ENCODE measurements at regions not wholly inside any gene's neighbourhood (a gene's known extent, or its start where the extent isn't known, plus 50 kb on each side); places are given as distances from the start of the nearest gene placed in this dataset.
"Not testable (repeated sequence)": the region's sequence is repeated elsewhere in the genome, so short reads cannot be mapped to it uniquely, and the experiment has no call there.

DNA sequence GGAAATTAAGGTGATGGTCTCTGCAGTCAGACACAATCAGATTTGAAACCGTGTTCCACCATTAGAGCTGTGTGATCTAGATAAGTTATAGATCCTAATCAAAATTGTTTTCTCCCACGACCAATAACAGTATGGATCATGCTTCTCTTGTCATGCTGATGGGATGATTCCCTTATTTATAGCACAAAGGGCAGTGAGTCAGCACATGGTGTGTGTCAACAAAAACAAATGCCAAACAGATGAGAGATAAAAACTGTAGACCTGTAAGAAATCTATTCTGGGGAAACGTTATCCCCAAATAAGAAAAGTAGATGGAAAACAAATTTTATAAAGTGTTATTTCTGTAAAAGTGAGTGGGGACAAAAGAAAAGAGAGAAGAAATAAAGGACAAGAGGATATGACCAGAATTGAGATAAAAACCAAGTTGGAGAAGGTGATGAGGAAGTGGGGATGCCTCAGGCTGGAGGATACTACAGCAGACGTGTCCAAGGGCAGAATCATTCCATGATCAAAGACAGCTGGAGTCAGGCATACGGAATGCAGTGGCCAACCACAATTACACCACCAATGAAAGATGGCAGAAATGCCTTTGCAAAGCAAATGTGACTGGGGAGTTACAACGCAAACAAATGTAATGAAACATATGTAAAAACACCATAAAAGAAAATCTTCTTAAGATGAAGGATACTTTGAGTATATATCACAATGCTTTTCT is 377.8 kb upstream of the PRKX start:
- no peak for DNase-seq (ENCODE audit: low spot score)

DNA sequence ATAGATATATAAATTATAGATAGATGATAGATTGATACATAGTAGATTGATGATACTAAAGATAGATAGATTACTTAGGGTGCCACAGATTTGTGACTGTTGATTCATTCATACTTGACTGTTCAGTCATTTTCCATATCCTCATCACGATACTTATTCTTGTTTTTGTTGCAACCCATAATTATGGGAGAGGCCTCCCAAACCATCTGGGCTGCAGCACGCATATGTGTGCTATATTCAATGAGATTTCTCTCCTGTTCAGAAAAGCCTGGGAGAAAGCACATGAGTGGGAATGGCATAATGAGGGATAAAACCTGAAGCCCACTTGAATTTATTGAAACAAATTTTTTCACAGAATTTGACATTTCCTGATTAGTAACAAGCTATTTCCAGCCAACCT is 346.4 kb upstream of the PRKX start:
- no peak for DNase-seq (ENCODE audit: low spot score)

DNA sequence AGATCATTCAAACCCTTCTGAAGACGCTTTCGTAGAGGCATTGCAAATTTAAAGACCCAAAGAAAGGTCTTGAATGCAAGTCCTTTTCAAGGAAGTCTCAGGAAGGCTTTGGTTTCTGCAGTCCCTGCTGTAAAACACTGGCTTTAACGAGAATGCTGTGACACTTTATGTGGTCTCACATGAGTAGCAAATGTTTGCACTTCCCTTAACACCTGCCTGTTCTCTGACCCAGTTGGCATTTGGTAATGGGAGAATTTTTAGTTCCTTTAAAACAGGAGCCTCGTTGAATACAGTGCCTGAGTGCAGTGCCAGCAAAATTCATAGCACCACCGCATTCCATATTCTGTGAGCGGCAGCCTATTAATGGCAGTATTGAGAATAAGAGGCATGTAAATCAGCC is 330.5 kb upstream of the PRKX start:
- no peak for DNase-seq (ENCODE audit: low spot score)

DNA sequence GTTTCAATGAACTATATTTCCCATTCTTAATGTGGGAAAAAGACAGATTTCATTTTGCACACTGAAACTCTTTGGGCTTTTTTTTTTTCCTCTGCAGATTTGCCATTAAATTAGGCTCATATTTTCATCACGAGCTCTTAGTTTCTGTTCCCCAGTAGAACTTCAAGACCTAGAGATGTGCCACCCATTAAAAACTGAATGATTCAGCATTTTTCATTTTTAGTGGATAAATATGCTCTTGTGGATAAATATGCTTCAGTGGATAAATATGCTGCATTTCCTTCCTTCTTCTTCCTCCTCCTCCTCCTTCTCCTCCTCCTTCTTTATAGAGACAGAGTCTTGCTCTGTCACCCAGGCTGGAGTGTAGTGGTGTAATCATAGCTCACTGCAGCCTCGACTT is 322.4 kb upstream of the PRKX start:
- DNase-seq (ENCODE audit: low spot score) = no peak

DNA sequence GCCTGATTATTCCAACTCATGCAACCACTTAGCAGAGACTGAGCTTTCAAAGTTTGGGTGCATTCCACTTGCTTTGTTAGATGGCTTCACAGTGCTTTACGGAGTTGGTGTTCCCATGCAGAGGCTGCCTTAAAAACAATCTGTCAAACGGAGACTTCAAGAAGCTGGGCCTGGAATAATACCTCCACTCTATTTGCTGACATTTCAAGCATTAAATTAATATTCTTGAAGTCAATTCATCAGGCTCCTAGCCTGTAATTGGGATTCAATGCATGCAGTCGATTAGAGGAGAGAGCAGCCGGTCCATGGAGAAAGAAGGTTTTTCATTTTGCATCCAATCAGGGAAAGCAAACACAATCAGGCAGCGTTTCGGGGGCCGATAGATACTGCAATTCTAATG is 314.7 kb upstream of the PRKX start:
- DNase-seq (ENCODE audit: low spot score) = no peak

DNA sequence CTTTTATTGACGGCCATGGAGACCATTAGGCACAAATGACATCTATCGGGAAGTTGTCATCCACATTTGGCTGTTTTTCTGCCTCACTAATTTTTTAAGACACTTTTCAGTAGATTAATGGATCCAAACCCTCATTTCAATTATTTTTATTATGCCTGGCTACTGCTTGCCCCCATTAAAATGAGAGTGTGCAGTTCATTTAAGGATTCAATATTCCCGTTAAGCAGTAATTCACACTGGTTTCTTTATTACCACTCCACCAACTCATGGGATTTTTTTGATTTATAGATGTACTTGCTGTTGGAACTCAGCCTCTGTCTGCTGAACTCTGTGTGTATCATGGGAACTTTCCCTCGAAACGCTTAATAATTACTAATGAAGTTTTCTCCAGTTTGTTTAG is 291.8 kb upstream of the PRKX start:
- no peak for DNase-seq (ENCODE audit: low spot score)

DNA sequence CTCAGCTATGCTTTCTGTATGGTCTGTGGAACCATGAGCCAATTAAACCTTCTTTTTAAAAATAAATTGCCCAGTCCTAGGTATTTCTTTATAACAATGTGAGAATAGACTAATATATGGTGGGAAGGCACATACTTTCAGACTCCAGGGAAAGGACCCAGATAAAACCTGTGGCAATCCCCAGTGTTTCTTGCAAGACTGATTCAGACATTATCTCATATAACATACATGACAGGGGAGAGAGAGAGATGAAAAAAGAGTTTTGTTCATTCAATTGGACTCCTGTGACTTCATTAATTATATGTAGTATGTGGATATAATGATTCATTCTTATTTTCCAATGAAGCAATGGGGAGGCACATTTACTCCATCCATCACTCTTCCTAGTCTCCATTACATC is 291.4 kb upstream of the PRKX start:
- DNase-seq (ENCODE audit: low spot score) = no peak

DNA sequence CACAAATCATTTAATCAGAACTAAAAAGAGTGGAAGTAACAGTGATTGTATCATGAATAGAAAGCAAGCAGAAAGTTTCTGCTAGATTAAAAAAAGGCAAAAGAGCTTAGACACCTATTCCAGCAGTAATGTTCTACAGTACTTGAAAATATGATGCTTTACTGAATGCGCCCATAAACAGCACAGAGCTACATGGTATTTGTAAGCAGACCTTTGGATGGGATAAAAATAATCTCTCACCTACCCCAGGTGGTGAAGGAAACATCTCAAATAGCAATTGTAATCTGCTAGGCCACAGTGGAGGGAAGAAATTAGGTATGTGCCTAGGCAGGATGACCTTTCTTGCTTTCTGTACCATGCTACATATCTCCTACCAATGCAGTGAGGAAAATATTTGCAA is 280.9 kb upstream of the PRKX start:
- DNase-seq (ENCODE audit: low spot score) = no peak

DNA sequence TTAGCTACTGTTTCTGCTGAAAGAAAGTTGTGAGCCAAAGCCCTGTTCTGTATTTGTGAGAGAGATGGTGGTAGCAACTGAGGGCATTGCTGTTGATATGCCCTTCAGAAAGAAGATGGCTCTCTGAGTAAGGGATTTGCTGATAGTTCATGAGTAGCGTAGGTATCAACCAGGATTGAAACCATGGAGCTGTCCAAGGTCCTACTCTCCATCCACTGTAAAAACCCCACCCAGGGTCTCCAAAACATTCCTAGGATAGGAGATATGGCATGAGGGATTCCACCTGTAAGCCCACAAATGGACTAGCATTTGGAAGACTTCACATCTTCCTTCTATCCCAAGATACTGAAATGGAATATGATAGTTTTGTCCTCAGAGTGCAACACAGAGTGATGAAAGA is 277.1 kb upstream of the PRKX start:
- no peak for DNase-seq (ENCODE audit: low spot score)

DNA sequence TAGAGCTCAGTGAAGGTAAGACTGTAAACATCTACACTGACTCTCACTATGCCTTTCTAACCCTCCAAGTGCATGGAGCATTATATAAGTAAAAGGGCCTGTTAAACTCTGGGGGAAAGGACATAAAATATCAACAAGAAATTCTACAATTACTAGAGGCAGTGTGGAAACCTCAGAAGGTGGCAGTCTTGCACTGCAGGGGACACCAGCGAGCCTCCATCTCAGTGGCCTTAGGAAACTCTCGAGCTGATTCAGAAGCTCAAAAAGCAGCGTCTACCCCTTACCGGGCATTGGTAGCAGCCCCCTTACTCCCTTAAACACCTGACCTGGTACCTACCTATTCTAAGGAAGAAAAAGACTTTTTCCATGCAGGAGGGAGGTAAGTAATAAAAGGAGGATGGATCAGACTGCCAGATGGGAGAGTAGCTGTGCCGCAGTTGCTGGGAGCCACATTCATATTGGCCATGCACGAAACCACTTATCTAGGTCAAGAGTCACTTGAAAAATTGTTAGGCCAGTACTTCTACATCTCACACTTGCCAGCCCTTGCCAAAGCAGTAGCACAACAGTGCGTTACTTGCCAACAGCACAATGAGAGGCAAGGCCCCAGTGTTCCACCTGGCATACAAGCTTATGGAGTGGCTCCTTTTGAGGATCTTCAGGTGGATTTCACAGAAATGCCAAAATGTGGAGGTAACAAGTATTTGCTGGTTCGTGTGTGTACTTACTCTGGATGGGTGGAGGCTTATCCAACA is 258.8 kb upstream of the PRKX start:
- DNase-seq (ENCODE audit: low spot score) = not testable (repeated sequence)

DNA sequence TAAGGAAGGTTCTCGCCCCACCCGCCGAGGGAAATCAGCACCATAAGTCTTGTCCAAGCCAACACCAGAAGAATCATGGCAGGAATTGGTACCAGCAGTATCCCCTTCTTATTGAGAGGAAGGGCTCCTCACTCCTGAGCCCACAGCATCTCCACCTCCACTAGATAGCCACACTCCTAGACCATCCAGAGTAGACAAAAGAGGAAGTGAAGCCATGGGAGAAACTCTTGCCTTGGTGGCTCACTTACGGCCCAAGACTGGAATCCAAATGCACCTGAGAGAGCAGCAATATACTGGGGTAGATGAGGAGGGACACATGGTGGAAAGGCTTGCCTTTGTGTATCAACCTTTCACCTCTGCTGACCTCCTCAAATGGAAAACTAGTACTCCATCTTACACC is 255.3 kb upstream of the PRKX start:
- DNase-seq (ENCODE audit: low spot score) = no peak

DNA sequence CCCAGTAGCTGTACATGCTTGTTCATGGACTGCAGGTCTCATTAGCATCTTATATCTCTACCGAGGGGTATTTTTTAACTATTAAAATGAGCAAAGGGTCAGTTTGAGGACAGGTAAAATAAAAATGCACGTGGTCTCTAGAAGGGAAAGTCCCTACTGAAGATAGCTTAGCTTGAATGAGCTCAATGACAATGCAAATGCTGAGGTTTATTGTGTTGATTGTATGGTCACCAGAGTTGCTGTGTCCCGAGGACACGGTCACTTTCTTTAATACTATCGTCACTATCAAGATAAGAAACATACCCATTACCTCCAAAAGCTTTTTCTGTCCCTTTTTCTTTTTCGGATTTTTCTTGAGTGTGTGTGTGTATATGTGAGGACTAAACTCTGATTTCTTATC is 250.5 kb upstream of the PRKX start:
- no peak for DNase-seq (ENCODE audit: low spot score)

DNA sequence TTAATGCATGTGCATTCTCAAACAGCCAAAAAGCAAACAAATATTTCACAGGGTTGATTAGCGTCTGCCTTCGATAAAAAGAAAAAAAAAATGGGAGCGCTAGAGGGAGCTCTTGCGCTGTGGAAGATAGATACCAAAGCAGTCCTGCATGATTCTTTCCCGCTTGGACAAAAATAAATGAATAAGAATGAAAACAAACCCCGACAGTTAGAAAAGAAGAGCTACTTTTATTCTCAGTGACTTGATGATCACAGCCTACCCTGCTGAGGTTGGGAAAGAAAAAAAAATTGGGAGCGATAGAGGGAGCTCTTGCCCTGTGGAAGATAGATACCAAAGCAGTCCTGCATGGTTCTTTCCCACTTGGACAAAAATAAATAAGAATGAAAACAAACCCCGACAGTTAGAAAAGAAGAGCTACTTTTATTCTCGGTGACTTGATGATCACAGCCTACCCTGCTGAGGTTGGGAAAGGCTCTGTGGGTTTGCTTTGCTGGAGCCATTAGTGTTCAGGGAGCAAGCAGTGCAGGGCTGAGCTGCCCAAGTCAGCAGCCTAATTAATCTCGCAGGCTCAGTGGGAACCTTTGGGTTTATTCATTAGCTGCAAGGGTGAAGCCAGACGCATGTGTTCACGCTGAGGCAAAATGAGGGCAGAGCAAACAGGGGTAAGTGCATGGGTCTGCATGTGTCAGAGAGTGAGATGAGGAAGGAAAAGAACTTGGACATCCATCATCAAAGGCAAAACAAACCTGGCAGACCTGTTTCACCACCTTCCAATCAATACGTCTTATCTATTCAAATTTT is 249.3 kb upstream of the PRKX start:
- DNase-seq (ENCODE audit: low spot score) = no peak

DNA sequence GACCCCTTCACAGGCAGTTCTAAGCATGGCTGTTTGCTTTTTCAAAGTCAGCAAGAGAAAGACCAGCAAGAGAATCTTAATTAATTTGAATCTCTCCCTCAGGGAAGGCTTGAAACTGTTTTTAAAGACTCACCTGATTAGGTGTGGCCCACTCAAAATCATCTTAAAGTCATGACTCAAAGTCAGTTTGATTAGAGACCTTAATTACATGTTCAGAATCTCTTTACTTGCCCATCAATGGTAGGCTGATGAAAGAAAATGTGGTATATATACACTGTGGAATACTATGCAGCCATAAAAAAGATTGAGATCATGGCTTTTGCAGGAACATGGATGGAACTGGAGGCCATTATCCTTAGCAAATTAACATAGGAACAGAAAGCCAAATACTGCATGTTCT is 247.5 kb upstream of the PRKX start:
- no peak for DNase-seq (ENCODE audit: low spot score)

DNA sequence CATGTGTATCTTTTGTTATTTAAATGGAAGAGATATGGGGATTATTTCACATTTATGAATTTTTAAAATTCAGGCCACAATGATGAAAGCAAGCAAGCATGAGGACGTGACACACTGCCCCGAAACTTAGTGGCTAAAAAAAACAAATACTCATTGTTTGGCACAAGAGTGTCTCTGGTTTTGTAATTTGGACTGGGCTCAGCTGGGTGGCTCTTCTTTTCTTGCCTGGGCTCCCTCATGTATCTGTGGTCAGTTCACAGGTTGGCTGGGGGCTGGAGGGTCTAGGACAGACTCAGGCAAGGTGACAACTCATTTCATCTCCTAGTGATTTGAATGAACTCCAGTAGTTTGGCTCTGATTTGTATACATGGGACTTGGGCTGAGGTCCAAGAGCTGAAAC is 238.4 kb upstream of the PRKX start:
- DNase-seq (ENCODE audit: low spot score) = no peak

DNA sequence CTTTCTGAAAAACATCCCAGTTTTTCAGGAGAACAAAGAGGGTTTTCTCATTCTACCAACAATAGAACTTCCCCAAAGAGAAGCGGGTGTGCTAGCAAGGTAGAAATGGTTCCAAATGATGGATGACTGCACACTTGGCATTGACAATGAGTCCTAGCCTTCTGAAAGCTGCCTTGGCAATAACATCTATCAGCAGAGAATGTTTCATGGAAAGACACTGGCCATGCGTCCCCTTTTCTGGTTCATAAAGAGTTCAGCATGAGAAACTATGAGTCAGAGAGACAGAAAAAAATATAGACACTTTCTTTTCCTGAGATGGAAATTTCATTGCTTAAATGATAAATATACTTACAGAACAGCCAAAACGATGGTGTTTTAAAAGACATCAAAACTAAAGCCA is 236.9 kb upstream of the PRKX start:
- DNase-seq (ENCODE audit: low spot score) = no peak

DNA sequence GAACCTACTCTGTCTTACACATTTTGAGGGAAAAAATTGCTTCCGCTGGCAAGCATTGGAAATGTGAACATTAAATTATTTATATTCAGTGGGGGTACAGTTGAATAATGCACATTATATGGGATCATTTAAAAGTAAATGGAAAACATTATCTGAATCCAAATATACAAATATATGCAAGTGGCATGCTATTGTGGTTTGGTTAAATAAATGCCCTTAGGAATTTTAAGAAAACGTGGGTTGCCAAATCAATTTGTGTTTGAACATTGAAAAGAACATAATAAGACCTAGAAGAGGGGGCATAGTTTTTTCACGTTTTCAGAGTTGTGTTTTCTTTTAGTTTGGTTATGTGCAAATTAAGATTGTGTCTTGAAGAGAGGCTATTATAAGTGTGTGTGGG is 230.5 kb upstream of the PRKX start:
- no peak for DNase-seq (ENCODE audit: low spot score)

DNA sequence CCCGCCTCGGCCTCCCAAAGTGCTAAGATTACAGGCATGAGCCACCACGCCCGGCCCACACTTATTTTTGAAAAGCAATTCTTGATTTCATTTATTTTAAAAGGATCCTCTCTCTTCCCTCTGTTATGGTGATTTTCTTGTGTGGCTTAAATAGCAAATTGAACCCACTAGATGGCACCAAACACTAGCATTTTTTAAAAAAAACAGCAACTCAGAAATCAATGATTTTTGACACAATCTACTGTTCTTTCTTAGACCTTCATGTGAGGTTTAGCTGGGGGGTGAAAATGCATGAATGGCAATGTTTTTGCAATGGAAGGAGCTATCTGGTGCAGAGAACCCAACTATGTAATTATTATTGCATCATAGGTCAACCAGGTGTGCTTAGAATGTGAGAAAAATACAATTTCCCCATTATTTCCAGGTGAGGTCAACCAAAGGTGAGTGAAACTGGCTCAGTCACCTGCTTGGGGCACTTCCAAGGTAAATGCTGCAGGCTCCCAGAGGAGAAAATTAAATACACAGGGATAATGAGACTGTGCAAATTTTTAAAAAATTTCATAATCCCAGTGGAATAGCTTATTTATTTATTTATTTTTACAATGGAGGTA is 226.7 kb upstream of the PRKX start:
- DNase-seq (ENCODE audit: low spot score) = no peak

DNA sequence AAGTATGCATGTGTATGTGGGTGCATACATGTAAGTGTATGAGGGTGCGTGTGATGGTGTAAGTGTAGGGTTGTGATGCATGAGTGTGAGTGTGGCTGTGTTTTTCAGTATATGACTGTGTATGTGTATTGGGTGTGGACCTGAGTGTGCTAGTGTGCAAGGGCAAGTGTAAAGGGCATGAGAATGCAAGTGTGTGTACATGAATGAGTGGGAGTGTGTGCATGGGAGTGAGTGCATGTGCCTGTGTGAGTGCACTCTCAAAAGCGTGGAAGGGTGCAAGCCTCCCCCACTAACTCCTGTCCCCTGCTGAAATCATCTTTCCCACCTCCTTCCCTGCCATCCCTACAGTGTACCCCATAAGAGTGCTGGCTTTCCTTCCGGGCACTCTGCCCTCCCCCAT is 225.1 kb upstream of the PRKX start:
- no peak for DNase-seq (ENCODE audit: low spot score)

DNA sequence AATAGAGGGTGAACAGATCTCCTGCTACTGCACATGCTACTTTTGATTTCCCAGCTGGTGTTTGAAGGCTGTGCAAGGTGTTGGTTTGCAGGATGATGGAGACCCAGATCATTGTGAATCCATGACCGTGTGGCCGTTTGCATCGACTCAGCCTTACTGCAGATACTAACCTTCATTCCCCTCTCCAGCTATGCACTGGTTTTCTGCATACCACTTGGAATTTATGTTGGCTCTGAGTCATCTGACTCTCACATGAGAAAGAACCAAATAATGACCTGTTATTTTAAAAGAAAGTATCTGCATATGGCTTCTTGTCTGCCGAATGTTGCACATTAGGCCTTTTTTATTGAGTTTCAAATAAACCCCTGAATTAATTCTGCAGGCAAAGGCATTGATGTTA is 221.7 kb upstream of the PRKX start:
- not testable (repeated sequence) for DNase-seq (ENCODE audit: low spot score)

DNA sequence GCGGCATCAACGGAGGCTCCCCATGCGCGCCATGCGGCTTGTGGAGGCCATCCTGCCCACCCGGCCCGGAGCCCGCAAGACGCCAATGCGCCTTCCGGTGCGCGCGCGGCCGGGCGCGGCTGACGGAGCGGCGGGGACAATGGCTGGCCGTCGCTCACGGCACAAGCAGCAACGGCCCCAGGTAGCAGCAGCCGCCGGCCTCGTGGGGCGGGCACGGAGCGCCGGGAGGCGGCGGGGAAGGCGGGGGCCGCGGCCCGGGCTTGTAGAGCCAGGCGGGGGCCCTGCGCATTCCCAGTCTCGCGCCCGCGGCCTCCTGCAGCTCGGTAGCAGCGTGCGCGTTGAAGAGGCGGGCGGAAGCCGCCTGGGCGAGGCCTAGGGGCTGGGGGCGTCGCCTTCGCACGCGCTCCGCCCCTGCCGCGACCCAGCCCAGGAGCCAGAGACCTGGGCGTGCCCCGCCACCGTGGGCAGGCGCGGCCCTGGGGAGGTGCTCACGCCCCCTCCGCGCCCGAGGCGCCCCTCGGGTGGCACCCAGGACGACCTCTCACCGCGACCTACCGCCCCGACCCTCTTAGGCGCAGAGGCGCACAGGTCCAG is 207.1 kb upstream of the PRKX start:
- not testable (repeated sequence) for DNase-seq (ENCODE audit: low spot score)
